Activated effector memory CD4-positive, alpha-beta T cell treated with anti-CD3 and anti-CD28 coated beads, Interleukin-2, amount 50 U/mL, for 16 hours (primary cell): ENCODE measurements at regions not wholly inside any gene's neighbourhood (a gene's known extent, or its start where the extent isn't known, plus 50 kb on each side); places are given as distances from the start of the nearest gene placed in this dataset.

ENCODE experiments used
- DNase-seq: peaks from one replicate; pipeline ENCODE4 v3.0.0-alpha.2; 2020

- peak; percentile 42 for DNase-seq
These were observed 49.8 kb upstream of the FCN1 start for GRCh38 chr9:134967547-134967930.

DNA sequence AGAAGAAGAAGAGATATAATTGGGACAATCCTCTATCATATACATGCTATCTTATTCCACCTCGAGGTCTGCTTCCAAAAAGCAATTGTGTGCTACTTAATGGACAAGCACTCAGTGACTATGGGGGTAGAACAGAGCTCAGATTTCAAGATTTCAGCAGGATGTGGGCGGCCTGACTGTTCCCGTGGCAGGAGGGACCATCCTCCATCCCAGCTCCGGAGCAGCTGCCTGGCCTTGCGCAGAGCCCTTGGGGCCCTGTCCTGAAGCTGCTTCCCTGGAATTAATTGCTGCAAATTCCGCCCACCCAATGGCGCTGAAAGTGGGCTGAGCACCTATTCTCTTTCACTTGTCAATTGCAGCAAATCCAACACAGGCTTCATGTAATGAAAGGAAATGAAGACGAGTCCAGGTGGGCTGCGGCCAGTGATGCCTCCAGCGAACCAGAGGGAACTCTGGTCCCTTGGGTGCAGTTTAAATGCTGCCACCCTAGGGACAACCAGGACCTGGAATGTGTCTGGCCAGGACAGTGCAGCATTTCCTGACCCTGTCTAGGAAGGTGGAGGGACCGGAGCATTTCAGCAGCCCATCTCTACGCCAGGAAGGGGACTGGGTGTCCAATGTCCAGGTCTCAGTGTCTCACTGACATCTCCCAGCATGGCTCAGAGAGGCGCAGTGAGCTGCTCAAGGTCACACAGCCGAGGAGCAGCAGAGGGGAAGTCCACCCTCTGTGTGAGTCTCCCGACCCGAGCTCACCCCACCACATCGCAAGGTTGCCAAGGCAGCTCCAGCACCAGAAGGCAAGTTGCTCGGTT lies 50.5 kb upstream of the FCN1 start:
- peak; percentile 24 for DNase-seq

- peak; percentile 13 for DNase-seq
These were observed 51.0 kb upstream of the FCN1 start for GRCh38 chr9:134968823-134969090.

- DNase-seq, result peak; percentile 24
These were observed 51.7 kb upstream of the FCN1 start for GRCh38 chr9:134969156-134970045.

- DNase-seq, result no peak
These were observed 52.5 kb upstream of the FCN1 start for GRCh38 chr9:134970198-134970597.

- peak; percentile 31 for DNase-seq
These were observed 53.0 kb upstream of the FCN1 start for GRCh38 chr9:134970719-134971118.

DNA sequence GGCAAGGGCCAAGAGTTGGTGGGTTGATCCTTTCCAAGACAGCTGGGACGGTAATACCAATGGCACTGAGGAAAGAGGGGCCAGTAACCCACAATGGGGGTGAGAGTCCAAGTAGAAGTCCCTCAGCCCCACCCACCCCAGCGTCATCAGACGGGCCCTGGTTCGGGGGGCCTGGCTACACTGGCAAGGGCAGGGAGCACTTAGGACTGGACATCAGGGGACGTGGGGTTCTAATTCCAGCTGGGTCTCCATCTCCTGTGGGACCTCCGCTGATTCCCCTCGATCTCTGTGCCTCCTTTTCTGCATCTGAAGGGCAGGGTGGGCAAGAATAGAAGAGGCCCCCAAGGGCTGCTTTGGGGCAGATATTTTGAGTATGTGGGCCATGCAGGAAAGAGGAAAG lies 53.5 kb upstream of the FCN1 start:
- DNase-seq, result peak; percentile 25

DNA sequence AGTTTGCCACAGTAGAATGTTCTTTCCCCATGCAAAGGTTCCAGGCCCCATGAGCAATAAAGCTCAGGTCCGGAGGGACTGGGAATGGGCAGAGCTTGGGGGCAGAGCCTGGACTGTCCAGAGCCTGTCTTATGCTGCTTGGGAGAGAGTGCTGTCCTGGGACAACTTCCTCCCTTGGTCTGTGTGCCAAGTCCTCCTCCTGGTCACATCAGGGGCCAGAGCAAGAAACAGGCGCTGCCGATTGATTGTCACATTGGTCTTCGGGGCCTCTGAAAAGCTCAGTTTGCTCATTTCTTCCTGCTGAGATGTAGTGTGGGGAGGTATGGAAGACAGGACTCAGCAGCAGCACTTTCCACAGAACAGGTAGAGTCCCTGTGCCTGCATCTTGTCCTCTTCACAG lies 54.0 kb upstream of the FCN1 start:
- peak; percentile 16 for DNase-seq

DNA sequence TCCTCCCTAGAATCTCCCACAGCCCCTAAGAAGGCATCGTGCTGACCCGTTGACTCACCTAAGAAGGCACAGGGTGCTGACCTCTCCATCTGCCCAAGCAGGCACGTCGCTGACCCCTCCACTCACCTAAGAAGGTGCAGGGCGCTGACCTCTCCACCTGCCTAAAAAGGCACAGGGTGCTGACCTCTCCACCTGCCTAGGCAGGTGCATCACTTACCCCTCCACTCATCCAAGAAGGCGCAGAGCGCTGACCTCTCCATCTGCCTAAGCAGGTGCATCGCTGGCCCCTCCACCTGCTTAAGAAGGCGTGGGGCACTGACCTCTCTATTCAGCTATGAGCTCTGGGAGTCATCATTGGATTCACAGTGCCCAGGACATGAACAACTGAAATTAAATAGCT lies 54.4 kb upstream of the FCN1 start:
- DNase-seq, result peak; percentile 33

DNA sequence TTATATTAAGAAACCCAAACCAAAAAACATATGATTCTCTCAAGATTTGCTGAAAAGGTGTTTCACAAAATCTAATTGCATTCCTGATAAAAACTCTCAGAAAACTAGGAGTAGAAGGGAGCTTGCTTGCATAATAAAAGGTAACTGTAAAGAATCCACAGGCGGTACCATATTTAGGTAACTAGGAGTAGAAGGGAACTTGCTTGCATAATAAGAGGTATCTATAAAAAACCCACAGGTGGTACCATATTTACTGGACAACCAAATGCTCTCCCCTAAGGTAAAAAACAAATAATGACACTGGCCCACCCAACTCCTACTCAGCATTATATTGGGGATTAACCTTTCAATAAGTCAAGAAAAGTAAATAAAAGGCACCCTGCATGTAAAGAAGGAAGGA lies 57.5 kb upstream of the FCN1 start:
- DNase-seq, result no peak

DNA sequence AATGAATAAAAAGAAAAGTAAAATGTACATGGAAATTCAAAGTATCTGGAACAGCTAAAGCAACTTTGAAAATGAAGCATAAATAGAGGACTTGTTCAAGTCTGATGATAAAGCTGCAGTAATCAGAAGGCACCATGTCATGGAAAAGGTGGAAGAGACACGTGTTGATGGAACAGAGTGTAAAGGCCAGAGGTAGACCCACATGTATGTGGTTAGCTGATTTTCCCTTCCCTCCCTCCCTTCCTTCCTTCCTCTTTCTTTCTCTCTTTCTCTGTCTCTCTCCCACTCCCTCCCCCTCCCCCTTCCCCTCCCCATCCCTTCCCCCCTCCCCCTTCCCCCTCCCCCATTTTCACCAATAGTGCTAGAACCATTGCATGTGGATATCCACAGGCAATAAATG lies 58.7 kb upstream of the FCN1 start:
- DNase-seq, result no peak

GRCh38 chr9:134978272-134978671 lies 60.6 kb upstream of the FCN1 start:
- DNase-seq, result peak; percentile 21

DNA sequence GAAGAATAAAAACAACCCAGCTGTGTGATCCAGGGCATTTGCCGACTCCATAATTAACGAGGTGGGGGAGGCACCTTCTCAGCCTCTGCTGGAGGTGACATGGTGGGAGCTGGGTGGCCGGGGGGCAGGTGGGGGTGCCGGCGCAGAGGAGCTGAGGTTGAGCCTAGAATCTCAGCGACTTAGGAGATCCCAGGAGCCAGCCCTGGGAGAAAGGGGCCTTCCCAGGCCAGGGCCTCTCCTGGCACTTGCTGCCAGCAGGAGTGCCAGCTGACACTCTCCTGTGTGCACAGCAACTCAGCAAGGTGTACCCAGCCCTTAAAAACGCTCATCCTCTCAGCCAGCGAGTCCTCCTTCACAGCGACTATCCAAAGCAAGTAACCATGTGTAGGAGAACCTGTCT lies 62.8 kb upstream of the FCN1 start:
- peak; percentile 33 for DNase-seq

DNA sequence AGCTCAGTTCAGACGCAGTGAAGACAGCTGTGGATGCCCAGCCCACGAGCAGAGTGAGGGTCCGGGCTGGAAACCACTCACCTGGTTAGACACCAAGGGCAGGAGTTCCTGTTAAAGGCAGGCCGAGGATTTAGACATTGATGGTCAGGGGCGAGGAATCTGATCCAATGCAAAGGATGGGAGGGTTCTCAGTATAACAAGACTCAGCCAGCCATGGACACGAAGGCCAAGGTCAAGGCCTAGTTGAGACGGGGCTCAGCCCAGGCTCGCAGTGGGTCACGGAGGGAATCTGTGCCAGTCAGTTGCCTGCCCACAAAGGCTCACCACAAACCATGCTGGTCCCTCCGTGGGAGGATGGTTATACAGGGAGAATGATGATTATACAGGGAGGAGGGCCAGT lies 63.3 kb upstream of the FCN1 start:
- DNase-seq, result no peak

DNA sequence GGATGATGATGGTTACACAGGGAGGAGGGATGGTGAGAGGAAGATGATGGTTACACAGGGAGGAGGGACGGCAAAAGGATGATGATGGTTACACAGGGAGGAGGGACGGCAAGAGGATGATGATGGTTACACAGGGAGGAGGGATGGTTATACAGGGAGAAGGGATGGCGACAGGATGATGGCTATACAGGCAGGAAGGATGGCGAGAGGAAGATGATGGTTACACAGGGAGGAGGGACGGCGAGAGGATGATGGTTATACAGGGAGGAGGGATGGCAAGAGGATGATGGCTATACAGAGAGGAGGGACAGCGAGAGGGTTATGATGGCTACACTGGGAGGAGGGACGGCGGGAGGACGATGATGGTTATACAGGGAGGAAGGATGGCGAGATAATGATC lies 64.1 kb upstream of the FCN1 start:
- no peak for DNase-seq

- DNase-seq, result peak; percentile 25
These were observed 64.6 kb upstream of the FCN1 start for GRCh38 chr9:134982311-134982710.

DNA sequence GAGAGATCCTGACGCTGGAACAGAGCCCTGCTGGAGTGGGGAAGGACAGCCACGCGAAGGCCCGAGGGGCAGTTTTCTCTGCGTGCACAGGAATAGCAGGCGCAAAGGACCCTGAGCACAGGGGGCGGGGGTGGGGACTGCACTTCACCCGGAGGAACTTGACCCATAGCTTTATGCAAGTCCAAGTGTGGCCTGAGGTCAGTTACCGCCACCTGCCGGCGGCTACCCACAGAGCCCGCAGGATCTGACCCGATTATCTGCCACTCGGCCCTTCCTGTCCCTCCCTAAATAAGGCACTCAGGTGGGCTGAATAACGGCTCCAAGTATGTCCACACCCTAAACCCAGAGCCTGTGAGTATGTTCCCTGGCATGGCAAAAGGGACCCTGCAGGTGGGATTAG lies 65.4 kb upstream of the FCN1 start:
- peak; percentile 54 for DNase-seq

DNA sequence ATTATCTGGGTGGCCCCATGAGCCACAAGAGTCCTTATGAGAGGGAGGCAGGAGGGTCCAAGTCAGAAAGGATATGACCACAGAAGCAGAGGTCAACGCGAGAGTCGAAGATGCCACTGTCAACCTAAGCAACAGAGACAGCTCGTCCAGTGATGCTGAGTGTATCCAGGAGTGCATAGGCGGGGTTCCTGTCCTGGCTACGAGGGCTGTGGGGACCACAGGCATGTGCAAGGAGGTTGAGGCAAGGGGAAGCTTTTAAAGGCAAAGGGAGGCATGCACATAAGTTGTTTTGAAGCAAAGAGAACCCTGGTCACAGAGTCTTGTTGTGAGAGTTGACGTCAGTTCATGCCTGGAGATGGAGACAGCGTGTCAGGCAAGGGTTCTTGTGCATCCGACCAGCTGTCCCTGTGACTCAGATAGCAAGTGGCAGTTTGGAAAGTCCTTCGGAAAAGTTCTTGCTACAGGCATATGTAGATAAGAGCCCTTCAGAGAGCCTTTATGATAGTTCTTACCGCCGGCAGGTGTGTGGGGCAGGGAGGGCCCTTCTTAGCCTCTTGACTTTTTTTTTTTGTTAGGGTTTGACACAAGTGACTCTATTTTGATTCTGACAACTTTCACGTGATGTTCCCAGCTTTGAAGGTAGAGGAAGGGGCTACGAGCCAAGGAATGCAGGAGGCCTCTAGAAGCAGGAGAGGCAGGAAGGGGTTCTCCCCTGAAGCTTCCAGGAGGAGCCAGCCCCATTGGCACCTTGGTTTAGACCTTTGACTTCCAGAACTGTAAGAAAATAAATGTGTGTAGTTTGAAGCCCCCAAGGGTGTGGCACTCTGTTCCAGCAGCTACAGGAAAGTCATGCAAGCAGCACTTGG lies 66.0 kb upstream of the FCN1 start:
- peak; percentile 21 for DNase-seq

- DNase-seq, result peak; percentile 55
These were observed 66.9 kb upstream of the FCN1 start for GRCh38 chr9:134984372-134985265.

DNA sequence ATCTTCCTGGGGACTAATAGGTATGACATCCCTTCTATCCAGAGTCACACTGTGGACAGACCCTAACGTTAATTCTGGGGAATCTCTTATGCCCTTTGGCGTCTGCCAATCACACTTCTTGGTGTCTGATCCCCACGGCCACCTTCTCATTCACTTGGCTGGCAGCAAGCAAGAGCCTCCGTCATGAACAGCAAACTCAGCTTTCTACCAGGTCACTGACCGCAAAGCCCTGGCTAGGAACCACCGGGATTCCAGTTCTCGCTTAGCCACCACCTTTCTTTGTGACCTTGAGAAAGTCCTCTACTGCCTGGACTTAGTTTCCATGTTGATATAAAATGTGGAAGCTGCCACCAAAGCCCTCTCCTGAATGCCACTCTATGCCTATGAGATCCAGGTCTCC lies 67.7 kb upstream of the FCN1 start:
- DNase-seq, result peak; percentile 37

DNA sequence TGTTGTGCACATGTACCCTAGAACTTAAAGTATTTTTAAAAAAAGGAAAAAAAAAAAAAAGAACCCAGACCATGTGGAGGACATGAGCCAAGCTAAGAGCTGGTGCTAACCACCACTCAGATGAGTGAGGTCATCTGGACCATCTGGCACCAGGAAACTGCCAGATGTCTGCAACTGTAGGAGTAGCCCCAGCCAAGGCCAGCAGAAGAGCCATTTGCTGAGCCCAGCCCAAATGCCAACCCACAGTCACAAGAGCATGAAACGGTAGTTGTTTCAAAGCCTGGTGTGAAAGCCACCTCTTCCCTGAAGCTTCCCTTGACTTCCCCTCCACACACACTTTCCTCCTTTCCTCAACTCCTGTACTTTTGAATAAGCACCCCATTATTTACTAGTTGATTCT lies 69.2 kb upstream of the FCN1 start:
- DNase-seq, result peak; percentile 14

DNA sequence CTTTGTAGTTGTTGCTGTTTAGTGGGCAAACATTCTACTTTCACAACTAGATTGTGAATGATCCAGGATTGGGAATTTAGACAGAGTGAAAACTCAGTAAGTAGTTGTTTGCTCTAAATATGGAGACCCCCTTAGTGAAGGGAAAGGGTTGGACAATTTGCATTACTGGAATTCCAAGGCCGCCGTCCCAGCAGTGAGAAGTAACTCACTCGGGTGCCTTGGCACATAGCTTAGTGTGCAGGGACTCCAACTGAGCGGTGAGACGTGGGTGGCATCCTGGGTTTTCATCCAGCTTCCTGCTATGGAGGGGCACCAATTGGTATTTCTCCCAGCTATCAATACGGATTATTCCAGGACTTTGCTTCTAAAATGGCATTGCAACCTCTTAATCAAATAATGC lies 69.7 kb upstream of the FCN1 start:
- peak; percentile 21 for DNase-seq
